ENCODE measurements at regions not wholly inside any gene's neighbourhood (a gene's known extent, or its start where the extent isn't known, plus 50 kb on each side); places are given as distances from the start of the nearest gene placed in this dataset.

DNA sequence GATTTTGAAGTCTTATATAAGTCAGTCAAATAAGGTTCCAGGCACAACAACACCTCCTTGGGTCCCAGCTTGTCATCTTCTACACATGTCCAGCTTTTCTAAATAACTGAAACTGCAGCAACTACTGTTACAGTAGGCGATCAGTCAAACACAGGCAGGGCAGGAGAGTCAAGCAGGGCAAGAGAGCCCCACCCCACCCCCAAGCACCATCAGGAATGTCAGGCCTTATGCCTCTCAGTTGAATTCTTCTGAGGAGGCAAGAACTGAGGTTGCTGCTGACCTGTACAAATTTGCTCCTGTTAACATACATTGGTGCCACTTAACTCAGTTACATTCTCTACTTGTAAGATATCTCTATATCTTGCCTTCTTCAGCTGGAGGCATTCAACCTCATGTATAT is 608.8 kb upstream of the PCDH10 start:
- TF ChIP-seq, protein P1, sequence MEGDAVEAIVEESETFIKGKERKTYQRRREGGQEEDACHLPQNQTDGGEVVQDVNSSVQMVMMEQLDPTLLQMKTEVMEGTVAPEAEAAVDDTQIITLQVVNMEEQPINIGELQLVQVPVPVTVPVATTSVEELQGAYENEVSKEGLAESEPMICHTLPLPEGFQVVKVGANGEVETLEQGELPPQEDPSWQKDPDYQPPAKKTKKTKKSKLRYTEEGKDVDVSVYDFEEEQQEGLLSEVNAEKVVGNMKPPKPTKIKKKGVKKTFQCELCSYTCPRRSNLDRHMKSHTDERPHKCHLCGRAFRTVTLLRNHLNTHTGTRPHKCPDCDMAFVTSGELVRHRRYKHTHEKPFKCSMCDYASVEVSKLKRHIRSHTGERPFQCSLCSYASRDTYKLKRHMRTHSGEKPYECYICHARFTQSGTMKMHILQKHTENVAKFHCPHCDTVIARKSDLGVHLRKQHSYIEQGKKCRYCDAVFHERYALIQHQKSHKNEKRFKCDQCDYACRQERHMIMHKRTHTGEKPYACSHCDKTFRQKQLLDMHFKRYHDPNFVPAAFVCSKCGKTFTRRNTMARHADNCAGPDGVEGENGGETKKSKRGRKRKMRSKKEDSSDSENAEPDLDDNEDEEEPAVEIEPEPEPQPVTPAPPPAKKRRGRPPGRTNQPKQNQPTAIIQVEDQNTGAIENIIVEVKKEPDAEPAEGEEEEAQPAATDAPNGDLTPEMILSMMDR (conservative IDR thresholded peaks at IDR 0.05; ENCODE audit: low read depth, low read length): no peak
- no peak for TF ChIP-seq EZH2 (IDR thresholded peaks at IDR 0.05; ENCODE audit: borderline replicate concordance, low read depth, low read length, poor library complexity, severe bottlenecking)
